WTC11 (cell line): ENCODE measurements at regions not wholly inside any gene's neighbourhood (a gene's known extent, or its start where the extent isn't known, plus 50 kb on each side); places are given as distances from the start of the nearest gene placed in this dataset.

ENCODE experiments used
- ATAC-seq: fragments of 200-7000 bp; cut with Tn5 transposase; 2 replicates; pipeline ENCODE4 v1.10.0; 2021; ENCODE audit warnings: mild to moderate bottlenecking, moderate library complexity
- CTCF ChIA-PET: fragments of 300-600 bp; sonication (Branson Sonifier 250); formaldehyde crosslinking; loops from one replicate; lab custom pipeline; 2021; ENCODE audit warnings: antibody characterized with exemption; lab: Charles Lee
- POLR2A ChIA-PET: fragments of 350-600 bp; sonication (Branson Sonifier 250); formaldehyde crosslinking; loops from one replicate; lab custom pipeline; 2021; ENCODE audit warnings: antibody characterized with exemption; lab: Charles Lee
- DNase-seq: peaks from one replicate; pipeline ENCODE4 v3.0.0; 2021; ENCODE audit warnings: low spot score
- H3K27ac Mint-ChIP-seq: 2 replicates; pipeline ENCODE4 v1.8.0; 2021; ENCODE audit warnings: mixed read lengths
- H3K27me3 Mint-ChIP-seq: 2 replicates; pipeline ENCODE4 v1.8.0; 2021; ENCODE audit warnings: low read depth, mild to moderate bottlenecking, moderate library complexity, mixed read lengths
- H3K36me3 Mint-ChIP-seq: 2 replicates; pipeline ENCODE4 v1.8.0; 2021; ENCODE audit warnings: mixed read lengths
- H3K4me1 Mint-ChIP-seq: 2 replicates; pipeline ENCODE4 v1.8.0; 2022; ENCODE audit warnings: mixed read lengths
- H3K4me3 Mint-ChIP-seq: 2 replicates; pipeline ENCODE4 v1.8.0; 2021; ENCODE audit warnings: mild to moderate bottlenecking, moderate library complexity, mixed read lengths
- H3K9me3 Mint-ChIP-seq: 2 replicates; pipeline ENCODE4 v1.8.0; 2021; ENCODE audit warnings: mixed read lengths
- AR ChIP-seq: fragments of 250-450 bp; sonication (Bioruptor Pico); IDR thresholded peaks from 2 replicates; pipeline ENCODE4 v1.9.0; 2021; ENCODE audit warnings: mild to moderate bottlenecking
- ATF2 ChIP-seq: sonication (generic); formaldehyde crosslinking; IDR thresholded peaks from 2 replicates; pipeline ENCODE4 v1.8.1; 2022; ENCODE audit warnings: low read depth, missing genetic modification reagents, borderline replicate concordance
- CDX4 ChIP-seq: fragments of 250-450 bp; sonication (Bioruptor Pico); IDR thresholded peaks from 2 replicates; pipeline ENCODE4 v1.9.0; 2021; ENCODE audit warnings: moderate library complexity, mild to moderate bottlenecking, inconsistent platforms, borderline replicate concordance
- E2F1 ChIP-seq: sonication (generic); formaldehyde crosslinking; IDR thresholded peaks from 2 replicates; pipeline ENCODE4 v1.8.0; 2022; ENCODE audit warnings: mild to moderate bottlenecking, missing genetic modification reagents
- FOXK1 ChIP-seq: sonication (generic); formaldehyde crosslinking; IDR thresholded peaks from 2 replicates; pipeline ENCODE4 v1.8.0; 2022; ENCODE audit warnings: mild to moderate bottlenecking, moderate library complexity, missing genetic modification reagents
- FOXP1 ChIP-seq: sonication (generic); formaldehyde crosslinking; IDR thresholded peaks from 2 replicates; pipeline ENCODE4 v1.8.0; 2022; ENCODE audit warnings: missing genetic modification reagents, mild to moderate bottlenecking, moderate library complexity, borderline replicate concordance
- JUN ChIP-seq: sonication (generic); formaldehyde crosslinking; IDR thresholded peaks from 2 replicates; pipeline ENCODE4 v1.8.0; 2023; ENCODE audit warnings: mild to moderate bottlenecking, missing genetic modification reagents
- MAX ChIP-seq: sonication (generic); formaldehyde crosslinking; IDR thresholded peaks from 2 replicates; pipeline ENCODE4 v1.8.0; 2022; ENCODE audit warnings: mild to moderate bottlenecking, missing genetic modification reagents
- NR2C2 ChIP-seq: sonication (generic); formaldehyde crosslinking; IDR thresholded peaks from 2 replicates; pipeline ENCODE4 v1.8.0; 2022; ENCODE audit warnings: mild to moderate bottlenecking, missing genetic modification reagents
- PRRX2 ChIP-seq: fragments of 250-450 bp; sonication (Bioruptor Pico); IDR thresholded peaks from 2 replicates; pipeline ENCODE4 v1.8.0; 2021; ENCODE audit warnings: mild to moderate bottlenecking
- SMAD4 ChIP-seq: sonication (generic); formaldehyde crosslinking; IDR thresholded peaks from 2 replicates; pipeline ENCODE4 v1.8.0; 2022; ENCODE audit warnings: mild to moderate bottlenecking, missing genetic modification reagents
- TCF7 ChIP-seq: sonication (generic); formaldehyde crosslinking; IDR thresholded peaks from 2 replicates; pipeline ENCODE4 v1.8.0; 2022; ENCODE audit warnings: mild to moderate bottlenecking, low read depth, missing genetic modification reagents, moderate library complexity
- TP53 ChIP-seq: sonication (generic); formaldehyde crosslinking; IDR thresholded peaks from 2 replicates; pipeline ENCODE4 v1.8.1; 2023; ENCODE audit warnings: mild to moderate bottlenecking, missing genetic modification reagents
- ZBTB21 ChIP-seq: sonication (generic); formaldehyde crosslinking; IDR thresholded peaks from 2 replicates; pipeline ENCODE4 v1.8.1; 2023; ENCODE audit warnings: mild to moderate bottlenecking, missing genetic modification reagents, borderline replicate concordance
- ZNF232 ChIP-seq: sonication (generic); formaldehyde crosslinking; IDR thresholded peaks from 2 replicates; pipeline ENCODE4 v1.8.0; 2022; ENCODE audit warnings: mild to moderate bottlenecking, missing genetic modification reagents
- ZNF317 ChIP-seq: sonication (generic); formaldehyde crosslinking; IDR thresholded peaks from 2 replicates; pipeline ENCODE4 v1.8.1; 2023; ENCODE audit warnings: low read depth, mild to moderate bottlenecking, moderate library complexity, missing genetic modification reagents, borderline replicate concordance
- ZNF396 ChIP-seq: fragments of 250-450 bp; sonication (Bioruptor Pico); IDR thresholded peaks from 2 replicates; pipeline ENCODE4 v1.8.0; 2021; ENCODE audit warnings: mild to moderate bottlenecking, moderate library complexity, borderline replicate concordance

- DNase-seq (no peak), ATAC-seq (no peak)
- ChIA-PET CTCF (no interaction called here), POLR2A (no interaction called here)
- Mint-ChIP-seq H3K27me3 (no peaks in the 10 kb centered on the region), H3K4me3 (no peak overlapping the region), H3K27ac (no peak overlapping the region), H3K4me1 (0 out of 2 replicates have a peak, but pooled peaks cover 3% of the 10 kb centered on the region), H3K9me3 (no peaks in the 10 kb centered on the region), H3K36me3 (no peaks in the 10 kb centered on the region)
- TF ChIP-seq ZNF232 (CRISPR knock-in tag) (no peak), CDX4 (CRISPR knock-in tag) (no peak), JUN (no peak), AR (no peak), NR2C2 (CRISPR knock-in tag) (no peak), TCF7 (CRISPR knock-in tag) (no peak), E2F1 (CRISPR knock-in tag) (no peak), FOXP1 (CRISPR knock-in tag) (no peak), ZNF396 (CRISPR knock-in tag) (no peak), ZBTB21 (no peak), ATF2 (CRISPR knock-in tag) (no peak), TP53 (CRISPR knock-in tag) (no peak)
These were observed 172.8 kb upstream of the KITLG start for GRCh38 chr12:88753066-88753465.

- ATAC-seq (no peak), DNase-seq (no peak)
- ChIA-PET POLR2A (no interaction called here), CTCF (no interaction called here)
- H3K27me3 Mint-ChIP-seq, result no peaks in the 10 kb centered on the region
- no peaks in the 10 kb centered on the region for H3K9me3 Mint-ChIP-seq
- no peaks in the 10 kb centered on the region for H3K36me3 Mint-ChIP-seq
- H3K27ac Mint-ChIP-seq, result no peak overlapping the region
- H3K4me3 Mint-ChIP-seq, result no peak overlapping the region
- 0 out of 2 replicates have a peak, but pooled peaks cover 3% of the 10 kb centered on the region for H3K4me1 Mint-ChIP-seq
- no peak for TF ChIP-seq FOXK1 (CRISPR knock-in tag)
- no peak for TF ChIP-seq PRRX2 (CRISPR knock-in tag)
- no peak for TF ChIP-seq ZNF317 (CRISPR knock-in tag)
- no peak for TF ChIP-seq SMAD4 (CRISPR knock-in tag)
- no peak for TF ChIP-seq CDX4 (CRISPR knock-in tag)
- no peak for TF ChIP-seq MAX
These were observed 171.9 kb upstream of the KITLG start for GRCh38 chr12:88752183-88752582.
